GM18909 (cell line): ENCODE measurements at regions not wholly inside any gene's neighbourhood (a gene's known extent, or its start where the extent isn't known, plus 50 kb on each side); places are given as distances from the start of the nearest gene placed in this dataset.
"Not testable (repeated sequence)": the region's sequence is repeated elsewhere in the genome, so short reads cannot be mapped to it uniquely, and the experiment has no call there.

Source experiments
- ATAC-seq: cut with Tn5 transposase; IDR thresholded peaks from one replicate; pipeline ENCODE4 v1.9.1; 2021; ENCODE audit warnings: mild to moderate bottlenecking; ENCODE audit not compliant: unreplicated experiment, poor library complexity

- ATAC-seq = no peak
These were observed 426.7 kb upstream of the ARX start for GRCh38 chrX:25442499-25442898.

GRCh38 chrX:25433307-25433706, 417.5 kb upstream of the ARX start:
- ATAC-seq = no peak

- no peak for ATAC-seq
These were observed 416.6 kb upstream of the ARX start for GRCh38 chrX:25432396-25432795.

GRCh38 chrX:25427873-25428555, 412.2 kb upstream of the ARX start:
- no peak for ATAC-seq

- not testable (repeated sequence) for ATAC-seq
These were observed 388.4 kb upstream of the ARX start for GRCh38 chrX:25404163-25404562.

- no peak for ATAC-seq
These were observed 373.5 kb upstream of the ARX start for GRCh38 chrX:25389266-25389665.

GRCh38 chrX:25383196-25383595, 367.4 kb upstream of the ARX start:
- ATAC-seq = no peak

GRCh38 chrX:25356456-25356855, 340.7 kb upstream of the ARX start:
- no peak for ATAC-seq

GRCh38 chrX:25344161-25344936, 328.6 kb upstream of the ARX start:
- ATAC-seq = no peak

GRCh38 chrX:25343060-25343459, 327.3 kb upstream of the ARX start:
- ATAC-seq = no peak

- no peak for ATAC-seq
These were observed 322.1 kb upstream of the ARX start for GRCh38 chrX:25337841-25338240.

GRCh38 chrX:25300994-25301393, 285.2 kb upstream of the ARX start:
- no peak for ATAC-seq

- peak; percentile 65 for ATAC-seq
These were observed 281.1 kb upstream of the ARX start for GRCh38 chrX:25296850-25297249.

GRCh38 chrX:25295466-25295865, 279.7 kb upstream of the ARX start:
- ATAC-seq = no peak

- ATAC-seq = no peak
These were observed 274.4 kb upstream of the ARX start for GRCh38 chrX:25290132-25290531.

GRCh38 chrX:25288676-25289075, 272.9 kb upstream of the ARX start:
- ATAC-seq = no peak

- ATAC-seq = no peak
These were observed 271.8 kb upstream of the ARX start for GRCh38 chrX:25287521-25287920.

GRCh38 chrX:25285598-25285997, 269.8 kb upstream of the ARX start:
- ATAC-seq = no peak

- ATAC-seq = no peak
These were observed 263.7 kb upstream of the ARX start for GRCh38 chrX:25279510-25279909.

- ATAC-seq = no peak
These were observed 262.6 kb upstream of the ARX start for GRCh38 chrX:25278341-25278740.

- no peak for ATAC-seq
These were observed 261.8 kb upstream of the ARX start for GRCh38 chrX:25277574-25277973.

GRCh38 chrX:25275159-25275558, 259.4 kb upstream of the ARX start:
- ATAC-seq = no peak
